ENCODE measurements at regions not wholly inside any gene's neighbourhood (a gene's known extent, or its start where the extent isn't known, plus 50 kb on each side); places are given as distances from the start of the nearest gene placed in this dataset.

DNA sequence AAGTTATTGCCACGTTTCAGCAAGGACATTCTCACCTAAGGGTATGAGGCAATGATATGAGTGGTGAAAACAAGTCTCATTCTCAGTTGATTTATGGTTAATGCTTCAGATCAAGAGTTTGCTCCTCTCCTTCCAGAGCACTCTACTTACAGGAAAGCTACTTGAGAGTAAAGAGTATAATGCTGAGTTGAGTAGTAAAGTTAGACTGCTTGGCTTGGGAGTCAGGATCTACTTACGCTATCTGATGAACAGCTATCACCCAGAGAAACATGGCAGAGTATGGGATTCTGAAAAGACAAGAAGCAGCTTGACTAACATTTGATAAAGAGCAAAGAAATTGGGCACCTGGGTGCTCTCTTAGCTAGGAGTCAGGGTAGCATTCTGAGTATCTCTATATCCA lies 211.8 kb downstream of the GLUD2 start:
- ChIA-PET RAD21 (ENCODE audit: unreplicated experiment) (interaction anchor here (0.6 kb wide), 1 partner anchor 1165 kb away, joined by 4 read pairs; no protein-coding TSS in a partner anchor), POLR2A (interaction anchor here (0.6 kb wide), 1 partner anchor 511 kb away, joined by 11 read pairs; no protein-coding TSS in a partner anchor), CTCF (interaction anchor here (0.9 kb wide), 1 partner anchor 13 kb away, joined by 3 read pairs; no protein-coding TSS in a partner anchor), SMC1A (ENCODE audit: uncharacterized antibody, unreplicated experiment) (interaction anchor here (0.7 to 1.5 kb wide), 4 partner anchors 25 to 132 kb away, joined by 3 read pairs; no protein-coding TSS in a partner anchor)
- no peak overlapping the region for H3K4me2 ChIP-seq (ENCODE audit: control insufficient read depth, insufficient read depth)
- no peak overlapping the region for H3K4me3 ChIP-seq
- TF ChIP-seq, protein P1, sequence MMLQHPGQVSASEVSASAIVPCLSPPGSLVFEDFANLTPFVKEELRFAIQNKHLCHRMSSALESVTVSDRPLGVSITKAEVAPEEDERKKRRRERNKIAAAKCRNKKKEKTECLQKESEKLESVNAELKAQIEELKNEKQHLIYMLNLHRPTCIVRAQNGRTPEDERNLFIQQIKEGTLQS (IDR thresholded peaks at IDR 0.05; ENCODE audit: borderline replicate concordance, extremely low read depth, low read depth, low read length) = no peak
- TF ChIP-seq ZNF24 (IDR thresholded peaks at IDR 0.05) = no peak
- TF ChIP-seq SMAD5 (IDR thresholded peaks at IDR 0.05; ENCODE audit: low read depth) = no peak
- TF ChIP-seq BRCA1 (IDR thresholded peaks at IDR 0.05; ENCODE audit: low read depth, low read length) = no peak
- no peak for TF ChIP-seq IKZF2 (IDR thresholded peaks at IDR 0.05)
- TF ChIP-seq CBX3 (IDR thresholded peaks at IDR 0.05; ENCODE audit: borderline replicate concordance, low read depth) = no peak
- TF ChIP-seq SMAD1 (IDR thresholded peaks at IDR 0.05; ENCODE audit: low read depth, partially characterized antibody) = no peak
- no peak for TF ChIP-seq GABPA (IDR thresholded peaks at IDR 0.05; ENCODE audit: low read depth)
- TF ChIP-seq ZBTB33 (IDR thresholded peaks at IDR 0.05) = no peak
- TF ChIP-seq TCF3 (IDR thresholded peaks at IDR 0.05; ENCODE audit: borderline replicate concordance, insufficient read depth, low read depth, low read length) = no peak
- no peak for TF ChIP-seq JUND (IDR thresholded peaks at IDR 0.05; ENCODE audit: low read depth, low read length)
- TF ChIP-seq ZNF384 (IDR thresholded peaks at IDR 0.05; ENCODE audit: borderline replicate concordance, low read depth, low read length) = no peak
- TF ChIP-seq RUNX3 (IDR thresholded peaks at IDR 0.05; ENCODE audit: low read length) = no peak
- TF ChIP-seq, protein P2, sequence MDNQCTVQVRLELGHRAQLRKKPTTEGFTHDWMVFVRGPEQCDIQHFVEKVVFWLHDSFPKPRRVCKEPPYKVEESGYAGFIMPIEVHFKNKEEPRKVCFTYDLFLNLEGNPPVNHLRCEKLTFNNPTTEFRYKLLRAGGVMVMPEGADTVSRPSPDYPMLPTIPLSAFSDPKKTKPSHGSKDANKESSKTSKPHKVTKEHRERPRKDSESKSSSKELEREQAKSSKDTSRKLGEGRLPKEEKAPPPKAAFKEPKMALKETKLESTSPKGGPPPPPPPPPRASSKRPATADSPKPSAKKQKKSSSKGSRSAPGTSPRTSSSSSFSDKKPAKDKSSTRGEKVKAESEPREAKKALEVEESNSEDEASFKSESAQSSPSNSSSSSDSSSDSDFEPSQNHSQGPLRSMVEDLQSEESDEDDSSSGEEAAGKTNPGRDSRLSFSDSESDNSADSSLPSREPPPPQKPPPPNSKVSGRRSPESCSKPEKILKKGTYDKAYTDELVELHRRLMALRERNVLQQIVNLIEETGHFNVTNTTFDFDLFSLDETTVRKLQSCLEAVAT (IDR thresholded peaks at IDR 0.05) = no peak
- TF ChIP-seq, protein P3, sequence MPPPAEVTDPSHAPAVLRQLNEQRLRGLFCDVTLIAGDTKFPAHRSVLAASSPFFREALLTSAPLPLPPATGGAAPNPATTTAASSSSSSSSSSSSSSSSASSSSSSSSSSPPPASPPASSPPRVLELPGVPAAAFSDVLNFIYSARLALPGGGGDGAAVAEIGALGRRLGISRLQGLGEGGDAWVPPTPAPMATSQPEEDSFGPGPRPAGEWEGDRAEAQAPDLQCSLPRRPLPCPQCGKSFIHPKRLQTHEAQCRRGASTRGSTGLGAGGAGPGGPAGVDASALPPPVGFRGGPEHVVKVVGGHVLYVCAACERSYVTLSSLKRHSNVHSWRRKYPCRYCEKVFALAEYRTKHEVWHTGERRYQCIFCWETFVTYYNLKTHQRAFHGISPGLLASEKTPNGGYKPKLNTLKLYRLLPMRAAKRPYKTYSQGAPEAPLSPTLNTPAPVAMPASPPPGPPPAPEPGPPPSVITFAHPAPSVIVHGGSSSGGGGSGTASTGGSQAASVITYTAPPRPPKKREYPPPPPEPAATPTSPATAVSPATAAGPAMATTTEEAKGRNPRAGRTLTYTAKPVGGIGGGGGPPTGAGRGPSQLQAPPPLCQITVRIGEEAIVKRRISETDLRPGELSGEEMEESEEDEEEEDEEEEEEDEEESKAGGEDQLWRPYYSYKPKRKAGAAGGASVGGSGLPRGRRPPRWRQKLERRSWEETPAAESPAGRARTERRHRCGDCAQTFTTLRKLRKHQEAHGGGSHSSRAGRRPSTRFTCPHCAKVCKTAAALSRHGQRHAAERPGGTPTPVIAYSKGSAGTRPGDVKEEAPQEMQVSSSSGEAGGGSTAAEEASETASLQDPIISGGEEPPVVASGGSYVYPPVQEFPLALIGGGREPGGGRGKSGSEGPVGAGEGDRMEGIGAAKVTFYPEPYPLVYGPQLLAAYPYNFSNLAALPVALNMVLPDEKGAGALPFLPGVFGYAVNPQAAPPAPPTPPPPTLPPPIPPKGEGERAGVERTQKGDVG (CRISPR knock-in tag; IDR thresholded peaks at IDR 0.05) = no peak
- no peak for TF ChIP-seq HDAC2 (IDR thresholded peaks at IDR 0.05)
- no peak for TF ChIP-seq FOXK2 (IDR thresholded peaks at IDR 0.05)
- no peak for TF ChIP-seq POLR2AphosphoS5 (IDR thresholded peaks at IDR 0.05; ENCODE audit: low read length)
- no peak for TF ChIP-seq MAX (IDR thresholded peaks at IDR 0.05; ENCODE audit: low read depth, low read length)
- no peak for TF ChIP-seq ZBED1 (IDR thresholded peaks at IDR 0.05; ENCODE audit: borderline replicate concordance)
- H3K27ac ChIP-seq (ENCODE audit: control insufficient read depth, insufficient read depth) = no peak overlapping the region
- 31% methylated on average over 2 of the region's 2 CpGs for WGBS (ENCODE audit: insufficient coverage, insufficient replicate concordance, low lambda C conversion rate, missing lambda C conversion rate)
- H3K36me3 ChIP-seq (ENCODE audit: control insufficient read depth in 2 of 2, insufficient read depth in 2 of 2, low read length in 1 of 2) = no peaks in the 10 kb centered on the region
- no peak for FAIRE-seq
- no peaks in the 10 kb centered on the region for H3K79me2 ChIP-seq (ENCODE audit: control insufficient read depth, insufficient read depth, low read length)
- no peak for DNase-seq (ENCODE audit: low read depth, low spot score)
- intact Hi-C loops (cut with micrococcal nuclease; ENCODE audit: unreplicated experiment) = no loop called here
- in situ Hi-C loops (cut with MboI) = no loop called here
- no peaks in the 10 kb centered on the region for H3K27me3 ChIP-seq (replicated peaks in 1 of 2; ENCODE audit: control insufficient read depth in 2 of 2, insufficient read depth in 2 of 2, low read length in 1 of 2)
- BruUV-seq (replicated peaks) = no TSS peak
- H3K9ac ChIP-seq (ENCODE audit: control insufficient read depth, insufficient read depth, low read length) = no peak overlapping the region
- H2AFZ ChIP-seq (ENCODE audit: control insufficient read depth, low read depth, low read length) = no peak overlapping the region
- no peaks in the 10 kb centered on the region for H4K20me1 ChIP-seq (ENCODE audit: control insufficient read depth, insufficient read depth)
- ATAC-seq = no peak
- no peaks in the 10 kb centered on the region for H3K4me1 ChIP-seq (ENCODE audit: control insufficient read depth, insufficient read depth, low read length)
- no peaks in the 10 kb centered on the region for H3K9me3 ChIP-seq (replicated peaks; ENCODE audit: control insufficient read depth, insufficient read depth, low read length)

All from GM12878 (cell line).